ENCODE measurements at regions not wholly inside any gene's neighbourhood (a gene's known extent, or its start where the extent isn't known, plus 50 kb on each side); places are given as distances from the start of the nearest gene placed in this dataset.

DNA sequence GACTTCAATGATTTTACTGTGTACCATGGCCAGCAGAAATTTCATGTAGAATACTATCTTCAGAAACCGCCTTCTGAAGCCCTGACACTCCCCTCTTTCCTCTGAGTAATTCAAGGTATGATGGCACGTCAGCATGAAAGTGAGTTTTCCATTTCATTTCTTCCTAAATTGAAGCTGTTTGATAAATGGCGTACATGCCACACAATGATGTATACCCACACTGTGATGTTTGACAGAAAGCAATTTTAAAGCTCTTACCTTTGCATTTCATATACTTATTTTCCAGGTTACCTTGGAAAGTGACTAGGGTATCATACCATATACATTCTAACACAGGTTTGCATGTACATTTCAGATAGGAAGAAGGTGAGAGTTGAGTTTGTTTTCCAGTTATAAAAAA is 147.9 kb upstream of the LRRC3B start:
- Mint-ChIP-seq H3K4me3 (no peak overlapping the region), H3K4me1 (no peaks in the 10 kb centered on the region), H3K27ac (no peak overlapping the region), H3K27me3 (ENCODE audit: insufficient read depth, low read depth) (no peaks in the 10 kb centered on the region), H3K36me3 (no peaks in the 10 kb centered on the region), H3K9me3 (peaks cover 1% of the 10 kb centered on the region)
- Histone ChIP-seq H3K9me3 (ENCODE audit: low read depth) (no peaks in the 10 kb centered on the region), H3K27ac (no peak overlapping the region), H3K4me3 (no peak overlapping the region), H3K4me1 (no peaks in the 10 kb centered on the region), H3K4me2 (no peak overlapping the region), H3F3A (ENCODE audit: low read depth) (no peaks in the 10 kb centered on the region), H3K9ac (no peak overlapping the region), H3K27me3 (no peaks in the 10 kb centered on the region), H4K20me1 (ENCODE audit: low read depth) (no peaks in the 10 kb centered on the region), H3K36me3 (no peaks in the 10 kb centered on the region), H3K79me2 (ENCODE audit: low read depth) (no peaks in the 10 kb centered on the region), H2AFZ (replicated peaks) (no peak overlapping the region)
- no peak for DNase-seq (ENCODE audit: low spot score)
- TF ChIP-seq, protein P1, sequence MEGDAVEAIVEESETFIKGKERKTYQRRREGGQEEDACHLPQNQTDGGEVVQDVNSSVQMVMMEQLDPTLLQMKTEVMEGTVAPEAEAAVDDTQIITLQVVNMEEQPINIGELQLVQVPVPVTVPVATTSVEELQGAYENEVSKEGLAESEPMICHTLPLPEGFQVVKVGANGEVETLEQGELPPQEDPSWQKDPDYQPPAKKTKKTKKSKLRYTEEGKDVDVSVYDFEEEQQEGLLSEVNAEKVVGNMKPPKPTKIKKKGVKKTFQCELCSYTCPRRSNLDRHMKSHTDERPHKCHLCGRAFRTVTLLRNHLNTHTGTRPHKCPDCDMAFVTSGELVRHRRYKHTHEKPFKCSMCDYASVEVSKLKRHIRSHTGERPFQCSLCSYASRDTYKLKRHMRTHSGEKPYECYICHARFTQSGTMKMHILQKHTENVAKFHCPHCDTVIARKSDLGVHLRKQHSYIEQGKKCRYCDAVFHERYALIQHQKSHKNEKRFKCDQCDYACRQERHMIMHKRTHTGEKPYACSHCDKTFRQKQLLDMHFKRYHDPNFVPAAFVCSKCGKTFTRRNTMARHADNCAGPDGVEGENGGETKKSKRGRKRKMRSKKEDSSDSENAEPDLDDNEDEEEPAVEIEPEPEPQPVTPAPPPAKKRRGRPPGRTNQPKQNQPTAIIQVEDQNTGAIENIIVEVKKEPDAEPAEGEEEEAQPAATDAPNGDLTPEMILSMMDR (IDR thresholded peaks at IDR 0.05): no peak
- TF ChIP-seq EZH2phosphoT487 (IDR thresholded peaks at IDR 0.05) (no peak), EZH2 (IDR thresholded peaks at IDR 0.05) (no peak)

DNA sequence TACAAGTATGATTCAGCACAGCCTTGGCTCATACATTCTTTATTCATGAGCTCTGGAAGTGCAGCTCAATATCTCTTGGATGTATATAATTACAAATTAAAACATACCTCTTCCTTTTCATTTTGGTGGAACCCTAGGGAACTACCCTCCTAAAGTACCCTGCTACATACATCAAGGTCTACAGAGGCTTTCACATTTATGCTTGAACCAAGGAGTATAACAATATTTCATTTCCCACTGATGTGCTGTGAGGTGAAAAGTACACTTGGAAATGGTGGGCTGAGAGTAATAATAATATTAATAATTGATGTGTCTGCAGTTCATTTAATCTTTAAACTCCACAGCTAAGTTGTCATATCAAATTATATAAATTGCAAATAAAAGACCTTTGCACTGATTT is 142.2 kb upstream of the LRRC3B start:
- H3K4me3 ChIP-seq: no peak overlapping the region
- H3K36me3 Mint-ChIP-seq: no peaks in the 10 kb centered on the region
- no peaks in the 10 kb centered on the region for H3F3A ChIP-seq (ENCODE audit: low read depth)
- H2AFZ ChIP-seq (replicated peaks): no peak overlapping the region
- no peaks in the 10 kb centered on the region for H3K27me3 Mint-ChIP-seq (ENCODE audit: insufficient read depth, low read depth)
- H3K27ac ChIP-seq: no peak overlapping the region
- H3K9ac ChIP-seq: no peak overlapping the region
- no peaks in the 10 kb centered on the region for H3K9me3 Mint-ChIP-seq
- no peak overlapping the region for H3K4me3 Mint-ChIP-seq
- TF ChIP-seq EZH2phosphoT487 (IDR thresholded peaks at IDR 0.05) (no peak), EZH2 (IDR thresholded peaks at IDR 0.05) (no peak)
- TF ChIP-seq, protein P1 (IDR thresholded peaks at IDR 0.05): no peak
- no peaks in the 10 kb centered on the region for H4K20me1 ChIP-seq (ENCODE audit: low read depth)
- no peaks in the 10 kb centered on the region for H3K9me3 ChIP-seq (ENCODE audit: low read depth)
- no peak for DNase-seq (ENCODE audit: low spot score)
- H3K79me2 ChIP-seq (ENCODE audit: low read depth): no peaks in the 10 kb centered on the region
- no peaks in the 10 kb centered on the region for H3K4me1 ChIP-seq
- H3K4me2 ChIP-seq: no peak overlapping the region
- H3K36me3 ChIP-seq: no peaks in the 10 kb centered on the region
- no peaks in the 10 kb centered on the region for H3K4me1 Mint-ChIP-seq
- H3K27ac Mint-ChIP-seq: no peak overlapping the region
- no peaks in the 10 kb centered on the region for H3K27me3 ChIP-seq

DNA sequence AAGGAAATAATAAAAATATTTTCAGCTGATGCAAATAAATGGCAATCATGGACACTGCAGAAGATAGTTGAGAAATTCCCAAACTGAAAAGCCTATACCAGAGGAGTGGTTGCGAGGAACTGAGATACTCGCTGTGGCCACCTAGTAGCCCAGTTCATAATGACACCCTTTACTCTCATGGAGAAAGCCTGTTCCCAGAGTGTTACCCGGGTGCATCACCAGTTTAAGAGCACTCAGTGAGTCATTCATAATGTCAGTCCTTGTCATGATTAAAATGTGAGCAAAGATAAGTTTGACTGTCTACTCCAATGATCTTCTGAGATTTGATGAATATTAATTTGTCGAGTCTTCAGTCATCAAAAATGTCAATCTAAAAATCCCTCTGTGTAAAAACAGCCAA is 138.4 kb upstream of the LRRC3B start:
- no peaks in the 10 kb centered on the region for H3K36me3 Mint-ChIP-seq
- no peaks in the 10 kb centered on the region for H3K9me3 Mint-ChIP-seq
- H3K79me2 ChIP-seq (ENCODE audit: low read depth): no peaks in the 10 kb centered on the region
- DNase-seq (ENCODE audit: low spot score): peak; percentile 53
- H3K4me3 Mint-ChIP-seq: no peak overlapping the region
- H4K20me1 ChIP-seq (ENCODE audit: low read depth): no peaks in the 10 kb centered on the region
- H3K27me3 ChIP-seq: no peaks in the 10 kb centered on the region
- no peak overlapping the region for H2AFZ ChIP-seq (replicated peaks)
- H3K4me1 Mint-ChIP-seq: no peaks in the 10 kb centered on the region
- no peak overlapping the region for H3K9ac ChIP-seq
- no peak overlapping the region for H3K4me2 ChIP-seq
- no peak overlapping the region for H3K27ac ChIP-seq
- H3K4me3 ChIP-seq: no peak overlapping the region
- no peak overlapping the region for H3K27ac Mint-ChIP-seq
- TF ChIP-seq EZH2phosphoT487 (IDR thresholded peaks at IDR 0.05) (no peak), EZH2 (IDR thresholded peaks at IDR 0.05) (no peak)
- TF ChIP-seq, protein P1 (IDR thresholded peaks at IDR 0.05): peak; percentile 53
- peaks cover 2% of the 10 kb centered on the region for H3K27me3 Mint-ChIP-seq (ENCODE audit: insufficient read depth, low read depth)
- no peaks in the 10 kb centered on the region for H3F3A ChIP-seq (ENCODE audit: low read depth)
- no peaks in the 10 kb centered on the region for H3K36me3 ChIP-seq
- H3K4me1 ChIP-seq: no peaks in the 10 kb centered on the region
- no peaks in the 10 kb centered on the region for H3K9me3 ChIP-seq (ENCODE audit: low read depth)

DNA sequence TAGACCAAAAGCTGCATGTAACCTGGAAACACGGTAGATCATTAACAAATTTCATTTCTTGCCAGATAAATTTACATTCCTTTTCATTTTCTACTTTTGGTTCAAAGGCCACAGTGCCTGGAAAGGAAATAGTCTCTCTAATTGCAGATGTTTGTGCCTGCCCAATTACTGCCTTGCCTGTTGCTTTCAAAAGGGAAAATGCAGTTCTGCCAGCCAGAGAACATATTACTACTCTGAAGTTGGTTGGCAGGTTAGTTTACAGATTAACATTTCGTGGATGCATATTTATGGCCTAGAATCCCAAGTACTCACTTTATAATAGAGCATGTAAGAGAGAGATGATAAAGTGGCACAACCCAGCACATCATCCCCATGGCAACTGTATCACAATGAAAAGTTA is 124.3 kb upstream of the LRRC3B start:
- Mint-ChIP-seq H3K36me3 (no peaks in the 10 kb centered on the region), H3K27ac (no peak overlapping the region), H3K4me1 (no peaks in the 10 kb centered on the region), H3K27me3 (ENCODE audit: insufficient read depth, low read depth) (peaks cover 7% of the 10 kb centered on the region), H3K9me3 (no peaks in the 10 kb centered on the region), H3K4me3 (no peak overlapping the region)
- H3K9ac ChIP-seq: no peak overlapping the region
- H4K20me1 ChIP-seq (ENCODE audit: low read depth): no peaks in the 10 kb centered on the region
- H3K4me1 ChIP-seq: no peaks in the 10 kb centered on the region
- H3K9me3 ChIP-seq (ENCODE audit: low read depth): no peaks in the 10 kb centered on the region
- TF ChIP-seq EZH2 (IDR thresholded peaks at IDR 0.05): no peak
- TF ChIP-seq EZH2phosphoT487 (IDR thresholded peaks at IDR 0.05): no peak
- TF ChIP-seq, protein P1 (IDR thresholded peaks at IDR 0.05): no peak
- no peaks in the 10 kb centered on the region for H3K79me2 ChIP-seq (ENCODE audit: low read depth)
- H3F3A ChIP-seq (ENCODE audit: low read depth): no peaks in the 10 kb centered on the region
- no peaks in the 10 kb centered on the region for H3K27me3 ChIP-seq
- no peak overlapping the region for H3K27ac ChIP-seq
- no peaks in the 10 kb centered on the region for H3K36me3 ChIP-seq
- H3K4me2 ChIP-seq: no peak overlapping the region
- no peak overlapping the region for H3K4me3 ChIP-seq
- DNase-seq (ENCODE audit: low spot score): no peak
- H2AFZ ChIP-seq (replicated peaks): no peak overlapping the region
